ENCODE measurements at regions not wholly inside any gene's neighbourhood (a gene's known extent, or its start where the extent isn't known, plus 50 kb on each side); places are given as distances from the start of the nearest gene placed in this dataset.

DNA sequence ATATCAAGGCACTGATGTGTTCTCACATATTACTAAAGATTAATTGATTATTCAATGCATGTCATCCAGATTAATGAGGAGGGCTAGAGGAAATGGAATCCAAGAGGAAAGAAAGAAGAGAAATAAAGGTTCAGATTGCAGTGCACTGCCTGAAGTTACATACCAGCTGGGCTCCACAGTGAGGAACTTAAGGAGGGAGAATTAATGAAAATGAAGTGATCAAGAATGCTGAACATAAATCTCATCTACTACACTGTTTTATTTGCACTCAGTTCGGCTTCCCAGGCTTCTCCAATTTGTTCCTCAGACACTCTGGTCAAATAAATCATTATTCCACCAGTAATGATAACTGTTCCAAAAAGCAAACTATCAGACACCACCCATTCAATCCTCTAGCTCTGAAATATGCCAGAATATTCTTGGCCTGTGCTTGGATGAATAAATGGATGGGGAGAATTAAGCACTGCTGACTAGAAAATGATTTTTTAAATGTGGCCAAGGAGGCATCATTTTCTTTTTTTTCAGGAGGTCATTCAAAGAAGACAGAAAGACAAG, 88.6 kb upstream of the FBN2 start:
- no peak for TF ChIP-seq EZH2 (IDR thresholded peaks at IDR 0.05; ENCODE audit: insufficient read depth, poor library complexity, severe bottlenecking)
- TF ChIP-seq EZH2phosphoT487 (IDR thresholded peaks at IDR 0.05; ENCODE audit: insufficient read depth, low read depth): no peak
